ENCODE measurements at regions not wholly inside any gene's neighbourhood (a gene's known extent, or its start where the extent isn't known, plus 50 kb on each side); places are given as distances from the start of the nearest gene placed in this dataset.

DNA sequence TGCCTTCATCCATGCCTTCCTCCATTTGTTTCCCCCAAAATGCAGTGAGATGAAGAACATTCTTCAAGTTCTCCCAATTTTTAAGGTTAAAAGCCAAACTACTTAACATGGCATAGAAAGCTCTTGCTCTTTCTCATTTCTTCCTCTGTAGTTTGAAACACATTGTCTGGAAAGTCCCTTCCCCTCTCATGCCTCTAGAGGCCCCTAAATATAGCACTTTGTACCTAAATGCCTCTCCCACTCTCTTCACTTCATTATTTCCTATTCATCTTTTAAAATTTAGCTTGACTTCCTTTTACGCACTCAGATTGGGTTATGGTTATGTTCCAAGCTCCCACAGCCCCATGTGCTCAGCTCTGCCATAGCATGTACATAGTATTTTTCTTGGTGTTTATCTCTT, 389.3 kb downstream of the HDGFL1 start:
- H3K27ac ChIP-seq (ENCODE audit: low read depth, low read length): no peak overlapping the region

DNA sequence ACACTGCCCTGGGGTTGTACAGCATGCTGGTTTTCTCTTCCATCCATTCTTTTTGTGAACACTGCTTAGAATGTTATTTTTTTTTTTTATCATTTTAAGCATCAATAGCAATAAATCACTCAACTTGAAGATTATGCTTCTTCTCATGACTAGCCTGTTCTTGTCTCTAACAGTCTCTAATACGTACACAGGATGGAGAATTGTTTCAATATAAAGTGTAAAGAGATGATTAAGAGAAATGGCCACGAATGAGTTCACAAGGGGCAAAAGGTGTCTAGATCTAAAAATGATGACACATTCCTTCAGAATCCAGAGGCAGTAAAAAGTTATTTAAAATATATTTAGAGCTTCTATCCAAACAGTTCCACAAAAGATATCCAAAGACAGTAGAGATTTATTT, 390.2 kb downstream of the HDGFL1 start:
- Histone ChIP-seq H3K27me3 (ENCODE audit: insufficient read depth, low read length) (no peaks in the 10 kb centered on the region), H4K20me1 (ENCODE audit: insufficient read depth, low read length) (no peaks in the 10 kb centered on the region), H3K27ac (ENCODE audit: low read depth, low read length) (no peak overlapping the region), H3K36me3 (ENCODE audit: insufficient read depth, low read length) (no peaks in the 10 kb centered on the region), H3K4me2 (ENCODE audit: insufficient read depth, low read length) (no peak overlapping the region), H3K4me1 (ENCODE audit: insufficient read depth, low read length) (no peaks in the 10 kb centered on the region), H3K4me3 (ENCODE audit: insufficient read depth, low read length) (no peak overlapping the region), H3K79me2 (ENCODE audit: insufficient read depth, low read length) (no peaks in the 10 kb centered on the region), H2AFZ (ENCODE audit: low read length) (no peak overlapping the region), H3K9me3 (ENCODE audit: low read depth, low read length) (no peaks in the 10 kb centered on the region)
- TF ChIP-seq, protein P1, sequence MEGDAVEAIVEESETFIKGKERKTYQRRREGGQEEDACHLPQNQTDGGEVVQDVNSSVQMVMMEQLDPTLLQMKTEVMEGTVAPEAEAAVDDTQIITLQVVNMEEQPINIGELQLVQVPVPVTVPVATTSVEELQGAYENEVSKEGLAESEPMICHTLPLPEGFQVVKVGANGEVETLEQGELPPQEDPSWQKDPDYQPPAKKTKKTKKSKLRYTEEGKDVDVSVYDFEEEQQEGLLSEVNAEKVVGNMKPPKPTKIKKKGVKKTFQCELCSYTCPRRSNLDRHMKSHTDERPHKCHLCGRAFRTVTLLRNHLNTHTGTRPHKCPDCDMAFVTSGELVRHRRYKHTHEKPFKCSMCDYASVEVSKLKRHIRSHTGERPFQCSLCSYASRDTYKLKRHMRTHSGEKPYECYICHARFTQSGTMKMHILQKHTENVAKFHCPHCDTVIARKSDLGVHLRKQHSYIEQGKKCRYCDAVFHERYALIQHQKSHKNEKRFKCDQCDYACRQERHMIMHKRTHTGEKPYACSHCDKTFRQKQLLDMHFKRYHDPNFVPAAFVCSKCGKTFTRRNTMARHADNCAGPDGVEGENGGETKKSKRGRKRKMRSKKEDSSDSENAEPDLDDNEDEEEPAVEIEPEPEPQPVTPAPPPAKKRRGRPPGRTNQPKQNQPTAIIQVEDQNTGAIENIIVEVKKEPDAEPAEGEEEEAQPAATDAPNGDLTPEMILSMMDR (IDR thresholded peaks at IDR 0.05; ENCODE audit: extremely low read depth, low read depth, low read length): no peak
- no peak for DNase-seq (ENCODE audit: insufficient read length, low spot score, missing footprints)

More for the DNA sequence above, 389.3 kb downstream of the HDGFL1 start:
- no peak overlapping the region for H3K4me2 ChIP-seq (ENCODE audit: insufficient read depth, low read length)
- TF ChIP-seq, protein P1 (IDR thresholded peaks at IDR 0.05; ENCODE audit: extremely low read depth, low read depth, low read length): no peak
- DNase-seq (ENCODE audit: insufficient read length, low spot score, missing footprints): no peak
- no peaks in the 10 kb centered on the region for H3K36me3 ChIP-seq (ENCODE audit: insufficient read depth, low read length)
- no peaks in the 10 kb centered on the region for H3K27me3 ChIP-seq (ENCODE audit: insufficient read depth, low read length)
- H4K20me1 ChIP-seq (ENCODE audit: insufficient read depth, low read length): no peaks in the 10 kb centered on the region
- H3K4me1 ChIP-seq (ENCODE audit: insufficient read depth, low read length): no peaks in the 10 kb centered on the region
- no peaks in the 10 kb centered on the region for H3K9me3 ChIP-seq (ENCODE audit: low read depth, low read length)
- H2AFZ ChIP-seq (ENCODE audit: low read length): no peak overlapping the region
- no peak overlapping the region for H3K4me3 ChIP-seq (ENCODE audit: insufficient read depth, low read length)
- no peaks in the 10 kb centered on the region for H3K79me2 ChIP-seq (ENCODE audit: insufficient read depth, low read length)

- Histone ChIP-seq H4K20me1 (ENCODE audit: insufficient read depth, low read length) (no peaks in the 10 kb centered on the region), H3K36me3 (ENCODE audit: insufficient read depth, low read length) (no peaks in the 10 kb centered on the region), H3K4me3 (ENCODE audit: insufficient read depth, low read length) (no peak overlapping the region), H3K27me3 (ENCODE audit: insufficient read depth, low read length) (no peaks in the 10 kb centered on the region), H3K4me1 (ENCODE audit: insufficient read depth, low read length) (no peaks in the 10 kb centered on the region), H2AFZ (ENCODE audit: low read length) (no peak overlapping the region), H3K9me3 (ENCODE audit: low read depth, low read length) (no peaks in the 10 kb centered on the region), H3K79me2 (ENCODE audit: insufficient read depth, low read length) (no peaks in the 10 kb centered on the region), H3K4me2 (ENCODE audit: insufficient read depth, low read length) (no peak overlapping the region), H3K27ac (ENCODE audit: low read depth, low read length) (no peak overlapping the region)
- TF ChIP-seq, protein P1 (IDR thresholded peaks at IDR 0.05; ENCODE audit: extremely low read depth, low read depth, low read length): no peak
- DNase-seq (ENCODE audit: insufficient read length, low spot score, missing footprints): no peak
These were observed 395.0 kb downstream of the HDGFL1 start for GRCh38 chr6:22964334-22964733.

- H3K9me3 ChIP-seq (ENCODE audit: low read depth, low read length): no peaks in the 10 kb centered on the region
- no peaks in the 10 kb centered on the region for H3K27me3 ChIP-seq (ENCODE audit: insufficient read depth, low read length)
- no peak overlapping the region for H2AFZ ChIP-seq (ENCODE audit: low read length)
- no peak overlapping the region for H3K4me3 ChIP-seq (ENCODE audit: insufficient read depth, low read length)
- DNase-seq (ENCODE audit: insufficient read length, low spot score, missing footprints): no peak
- no peaks in the 10 kb centered on the region for H4K20me1 ChIP-seq (ENCODE audit: insufficient read depth, low read length)
- no peak overlapping the region for H3K4me2 ChIP-seq (ENCODE audit: insufficient read depth, low read length)
- TF ChIP-seq, protein P1 (IDR thresholded peaks at IDR 0.05; ENCODE audit: extremely low read depth, low read depth, low read length): no peak
- H3K79me2 ChIP-seq (ENCODE audit: insufficient read depth, low read length): no peaks in the 10 kb centered on the region
- no peaks in the 10 kb centered on the region for H3K36me3 ChIP-seq (ENCODE audit: insufficient read depth, low read length)
- no peaks in the 10 kb centered on the region for H3K4me1 ChIP-seq (ENCODE audit: insufficient read depth, low read length)
- no peak overlapping the region for H3K27ac ChIP-seq (ENCODE audit: low read depth, low read length)
These were observed 396.5 kb downstream of the HDGFL1 start for GRCh38 chr6:22965889-22966288.

All from osteoblast (primary cell).